NCI-H82 treated with DMSO at 0.1 percent for 48 hours (cell line): ENCODE measurements at regions not wholly inside any gene's neighbourhood (a gene's known extent, or its start where the extent isn't known, plus 50 kb on each side); places are given as distances from the start of the nearest gene placed in this dataset.
"Not testable (repeated sequence)": the region's sequence is repeated elsewhere in the genome, so short reads cannot be mapped to it uniquely, and the experiment has no call there.

Experiments
- DNase-seq: peaks from one replicate; lab custom pipeline; 2025; ENCODE audit not compliant: unreplicated experiment; lab: John Stamatoyannopoulos, UW

DNA sequence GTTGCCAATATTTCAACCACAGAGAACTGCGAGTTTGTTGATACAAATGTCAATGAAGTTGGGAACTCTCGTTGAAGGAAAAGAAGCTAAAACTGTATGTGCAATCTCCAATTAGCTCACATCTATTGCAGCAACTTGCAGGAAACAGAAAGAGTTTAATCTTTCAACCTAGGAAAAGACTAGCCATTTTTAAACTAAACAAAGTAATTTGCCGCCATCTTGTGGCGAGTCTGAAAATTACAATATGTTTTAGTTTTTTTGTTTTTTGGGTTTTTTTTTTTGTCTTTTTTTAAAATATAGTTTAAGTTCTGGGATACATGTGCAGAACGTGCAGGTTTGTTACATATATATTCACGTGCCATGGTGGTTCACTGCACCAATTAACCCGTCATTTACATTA, 131.2 kb upstream of the FOXG1 start:
- DNase-seq: no peak

DNA sequence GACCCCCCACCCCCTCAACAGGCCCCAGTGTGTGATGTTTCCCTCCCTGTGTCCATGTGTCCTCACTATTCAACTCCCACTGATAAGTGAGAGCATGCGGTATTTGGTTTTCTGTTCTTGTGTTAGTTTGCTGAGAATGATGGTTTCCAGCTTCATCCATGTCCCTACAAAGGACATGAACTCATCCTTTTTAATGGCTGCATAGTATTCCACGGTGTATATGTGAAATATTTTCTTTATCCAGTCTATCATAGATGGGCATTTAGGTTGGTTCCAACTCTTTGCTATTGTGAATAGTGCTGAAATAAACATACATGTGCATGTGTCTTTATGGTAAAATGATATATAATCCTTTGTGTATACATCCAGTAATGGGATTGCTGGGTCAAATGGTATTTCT, 130.8 kb upstream of the FOXG1 start:
- DNase-seq: not testable (repeated sequence)

DNA sequence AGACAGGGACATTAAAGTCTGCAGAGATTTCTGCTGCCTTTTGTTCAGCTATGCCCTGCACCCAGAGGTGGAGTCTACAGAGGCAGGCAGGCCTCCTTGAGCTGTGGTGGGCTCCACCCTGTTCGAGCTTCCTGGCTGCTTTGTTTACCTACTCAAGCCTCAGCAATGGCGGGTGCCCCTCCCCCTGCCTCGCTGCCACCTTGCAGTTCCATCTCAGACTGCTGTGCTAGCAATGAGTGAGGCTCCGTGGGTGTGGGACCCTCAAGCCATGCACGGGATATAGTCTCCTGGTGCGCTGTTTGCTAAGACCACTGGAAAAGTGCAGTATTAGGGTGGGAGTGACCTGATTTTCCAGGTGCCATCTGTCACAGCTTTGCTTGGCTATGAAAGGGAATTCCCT, 125.4 kb upstream of the FOXG1 start:
- DNase-seq: not testable (repeated sequence)

DNA sequence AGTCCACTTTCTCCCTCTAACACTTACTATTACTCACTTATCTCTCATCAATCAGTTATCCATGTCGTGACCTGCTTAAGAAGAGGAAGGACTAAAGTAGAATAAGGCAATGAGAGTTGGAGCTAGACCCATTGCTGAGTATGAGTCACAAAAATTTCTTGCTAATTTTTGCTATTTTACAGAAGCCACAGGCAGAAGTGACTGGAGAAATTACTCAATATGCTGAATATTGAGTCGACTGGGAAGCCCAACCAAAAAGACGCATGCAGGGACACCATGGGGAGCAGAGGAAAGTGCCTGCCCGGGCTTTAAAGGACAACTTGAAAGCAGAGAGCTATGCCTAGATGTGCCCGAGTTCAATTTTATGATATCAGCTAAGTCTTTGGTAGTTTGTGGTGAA, 115.4 kb upstream of the FOXG1 start:
- DNase-seq: no peak

DNA sequence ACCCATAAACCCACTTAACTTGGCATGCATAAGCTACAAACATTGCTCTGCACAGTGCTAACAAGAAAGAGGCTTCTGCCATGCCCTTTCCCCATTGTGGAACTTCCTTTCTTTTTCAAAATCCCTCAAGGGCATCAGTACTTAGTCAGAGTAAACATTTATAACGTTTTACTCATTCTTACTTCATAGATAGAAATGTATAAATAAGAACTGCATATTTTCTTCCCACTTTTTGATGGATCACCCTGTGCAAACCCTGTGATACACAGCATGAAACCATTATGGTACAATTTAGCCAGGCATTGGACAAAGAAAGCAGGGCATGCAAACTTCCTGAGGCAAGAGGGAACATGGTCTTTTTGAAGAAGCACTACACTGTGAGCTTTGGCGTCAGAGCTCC, 113.8 kb upstream of the FOXG1 start:
- DNase-seq: no peak

DNA sequence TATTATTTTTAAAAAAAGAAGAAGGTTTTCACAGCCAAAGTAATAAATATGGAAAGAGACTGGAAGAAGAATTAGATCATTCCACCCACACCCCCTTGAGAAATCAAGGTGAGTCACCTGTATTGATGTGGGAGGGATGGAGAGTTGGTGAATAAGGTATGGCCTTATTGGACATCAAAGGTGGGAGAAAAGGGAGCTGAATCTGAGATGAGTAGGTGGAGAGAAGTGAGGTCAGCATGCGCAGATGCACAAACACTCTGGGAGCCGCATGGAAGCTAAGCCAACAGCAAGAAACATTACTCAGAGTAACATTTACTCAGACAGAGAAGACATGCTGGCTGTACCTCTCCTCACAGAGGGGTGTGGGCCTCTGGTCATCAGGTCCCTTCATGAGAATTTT, 113.1 kb upstream of the FOXG1 start:
- no peak for DNase-seq

DNA sequence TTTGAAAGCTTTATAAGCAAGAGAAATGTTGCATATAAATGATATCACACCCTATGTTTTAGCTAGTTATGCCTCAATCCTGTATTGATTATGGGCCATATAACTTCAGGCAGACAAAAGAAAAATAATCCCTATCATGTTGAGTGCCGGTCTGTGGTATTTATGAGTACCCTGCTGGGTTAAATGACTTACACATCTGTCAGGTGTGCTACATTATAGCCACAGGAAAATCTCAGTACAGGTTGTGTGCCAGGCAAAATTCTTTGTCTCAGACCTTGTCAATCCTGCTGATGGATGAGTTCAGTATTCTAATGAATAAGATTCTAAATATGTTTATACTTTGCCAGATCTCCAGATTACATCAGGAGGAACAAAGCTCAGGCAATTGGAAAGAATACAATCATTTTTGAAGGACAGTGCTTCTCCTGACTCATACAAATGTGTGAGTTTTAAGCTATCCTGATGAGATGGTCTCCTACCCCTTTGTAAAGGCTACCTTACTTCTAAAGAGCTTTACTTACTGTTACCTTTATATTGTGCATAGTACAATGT, 109.8 kb upstream of the FOXG1 start:
- DNase-seq: no peak

DNA sequence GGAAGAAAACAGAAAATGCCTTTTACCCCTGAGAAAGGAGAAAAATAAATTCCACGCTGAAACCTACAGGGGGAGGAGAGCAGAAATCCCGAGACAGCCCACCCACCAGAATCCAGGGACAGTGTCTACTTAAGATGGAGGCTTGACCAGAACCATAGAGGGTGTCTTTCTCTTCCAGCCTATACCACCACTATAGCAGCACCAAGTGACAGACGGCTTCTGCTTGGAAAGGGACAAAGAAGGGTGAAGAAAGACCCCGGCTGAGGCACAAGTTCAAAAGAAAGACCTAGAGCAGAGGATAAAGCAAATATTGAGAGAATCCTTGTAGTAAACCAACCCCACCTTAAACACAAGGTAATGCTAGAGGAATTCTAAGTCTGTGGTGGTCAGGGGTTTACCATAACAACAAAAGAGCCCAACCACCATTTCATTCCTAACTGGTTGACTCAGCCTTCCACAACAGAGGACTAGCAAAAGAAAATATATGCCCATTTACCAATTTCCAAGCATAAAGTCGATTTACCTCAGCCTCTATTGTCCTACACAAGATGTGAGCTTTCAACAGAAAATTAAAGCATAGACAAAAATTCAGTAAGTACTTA, 105.3 kb upstream of the FOXG1 start:
- no peak for DNase-seq

DNA sequence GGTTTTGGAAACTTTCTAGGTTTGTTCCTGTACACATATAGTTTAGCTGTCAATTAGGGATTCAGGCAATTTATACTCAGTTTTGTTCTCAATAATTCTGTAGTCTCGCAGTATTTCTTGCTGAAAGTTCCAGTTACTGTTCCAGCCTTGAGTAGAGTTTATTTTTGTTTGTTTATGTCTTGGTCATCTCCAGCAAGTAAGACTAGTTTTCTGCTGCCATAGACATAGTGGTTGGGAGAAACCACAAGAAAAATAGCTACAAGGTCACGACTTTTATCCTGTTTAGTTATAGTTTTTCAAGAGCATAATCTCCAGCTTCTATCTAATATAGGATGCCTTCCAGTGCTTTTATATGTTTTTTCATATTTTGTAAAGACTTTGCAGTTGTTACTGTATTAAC, 99.6 kb upstream of the FOXG1 start:
- DNase-seq: no peak

DNA sequence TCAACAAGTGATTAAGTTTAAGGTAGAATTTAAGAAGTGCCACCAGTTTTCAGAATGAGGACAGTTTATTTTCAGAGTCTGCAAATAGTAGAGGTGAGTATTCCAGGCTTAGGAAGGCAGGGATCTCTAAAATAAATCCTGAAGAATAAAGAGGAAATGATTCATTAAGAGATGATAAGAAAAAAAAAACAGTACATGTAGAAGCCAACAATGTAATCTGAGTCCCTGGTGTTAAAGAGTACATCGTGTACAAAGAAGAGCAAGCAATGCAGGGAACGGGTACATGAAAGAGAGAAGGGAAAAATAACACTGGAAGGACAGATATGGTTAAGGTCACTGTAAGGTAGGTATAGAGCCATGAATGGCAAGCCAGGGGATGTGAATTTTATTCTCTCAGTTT, 95.2 kb upstream of the FOXG1 start:
- no peak for DNase-seq

DNA sequence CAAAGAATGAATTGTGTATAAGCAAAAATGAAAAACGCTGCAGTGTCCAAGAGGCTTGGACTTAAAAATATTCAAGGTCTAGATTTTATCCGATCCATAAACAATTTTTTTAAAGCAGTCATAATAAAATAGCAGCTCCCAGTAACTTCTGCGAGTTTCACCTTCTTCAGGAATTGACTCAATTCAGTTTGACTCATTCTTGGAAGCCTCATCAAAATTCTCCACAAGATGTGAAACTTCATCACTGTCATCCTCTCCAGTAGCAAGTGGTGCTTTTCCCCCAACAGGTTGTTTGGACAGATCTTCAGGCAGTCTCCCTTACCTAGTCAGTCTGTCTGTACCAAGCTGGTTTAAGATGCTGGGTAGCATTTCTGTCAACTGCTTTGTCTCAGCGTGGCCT, 93.5 kb upstream of the FOXG1 start:
- DNase-seq: no peak

DNA sequence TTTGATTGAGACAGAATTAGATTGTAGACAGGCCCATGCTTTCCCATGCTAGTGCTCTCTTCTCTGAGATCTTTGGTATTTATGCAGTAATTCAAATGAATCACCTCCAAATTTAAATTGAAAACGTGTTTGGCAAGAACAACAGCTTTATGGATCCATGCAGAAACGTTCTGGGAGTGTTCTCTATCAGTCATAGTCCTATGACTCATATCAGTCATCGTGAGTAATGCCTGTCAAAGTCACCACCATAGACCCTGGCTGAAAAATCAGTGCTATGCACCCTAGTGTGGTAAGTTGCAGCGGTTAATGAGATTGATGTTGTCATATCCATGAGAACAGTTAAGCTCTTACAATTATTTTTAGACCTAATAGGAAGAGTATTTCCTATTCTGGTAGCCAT, 90.1 kb upstream of the FOXG1 start:
- no peak for DNase-seq

DNA sequence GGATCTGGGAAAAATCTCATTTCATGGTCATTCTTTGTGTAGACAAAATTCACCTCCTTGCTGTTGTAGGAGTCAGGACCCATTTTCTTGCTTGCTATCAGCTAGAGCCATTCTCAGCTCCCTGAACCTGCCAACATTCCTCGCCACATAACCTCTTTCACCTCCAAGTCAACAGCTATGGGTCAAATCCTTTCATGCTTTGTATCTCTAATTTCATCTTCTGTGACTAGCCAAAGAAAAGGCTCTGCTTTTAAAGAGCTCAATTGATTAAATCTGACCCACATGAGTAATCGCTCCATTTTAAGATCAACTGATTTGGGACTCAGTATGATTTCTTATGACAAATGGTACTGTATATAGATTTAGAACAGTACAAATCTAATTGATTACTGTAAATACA, 89.2 kb upstream of the FOXG1 start:
- DNase-seq: no peak

DNA sequence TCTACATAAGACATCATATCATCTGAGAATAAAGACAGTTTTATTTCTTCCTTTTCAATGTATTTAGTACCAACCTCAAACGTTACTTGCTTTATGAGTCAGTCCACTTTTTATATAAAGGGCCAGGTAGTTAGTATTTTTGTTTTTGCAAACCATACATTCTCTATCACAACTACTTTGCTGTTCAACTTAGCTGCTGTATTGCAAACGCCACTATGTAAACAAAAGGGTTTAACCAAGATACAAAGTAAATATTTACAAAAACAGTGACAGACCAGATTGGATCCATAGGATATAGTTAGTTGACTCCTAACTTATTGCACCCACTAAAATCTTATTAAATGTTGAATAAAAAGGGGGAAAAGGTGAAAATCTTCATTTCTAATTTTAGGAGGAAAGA, 87.7 kb upstream of the FOXG1 start:
- no peak for DNase-seq

DNA sequence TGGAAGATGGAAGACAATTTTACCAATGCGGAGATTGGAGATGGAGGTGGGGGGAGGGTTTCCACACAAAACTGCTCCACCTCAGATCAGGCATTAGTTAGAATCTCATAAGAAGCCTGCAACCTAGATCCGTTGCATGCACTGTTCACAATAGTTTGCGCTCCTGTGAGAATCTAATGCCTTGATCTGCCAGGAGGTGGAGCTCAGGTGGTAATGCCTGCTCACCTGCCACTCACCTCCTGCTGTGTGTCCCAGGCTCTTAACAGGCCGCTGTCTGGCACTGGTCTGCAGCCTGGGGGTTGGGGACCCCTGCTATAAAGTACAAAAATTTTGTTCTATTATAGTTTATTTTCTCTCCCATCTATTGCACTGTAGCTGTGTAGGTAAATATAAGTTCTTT, 84.9 kb upstream of the FOXG1 start:
- DNase-seq: no peak

DNA sequence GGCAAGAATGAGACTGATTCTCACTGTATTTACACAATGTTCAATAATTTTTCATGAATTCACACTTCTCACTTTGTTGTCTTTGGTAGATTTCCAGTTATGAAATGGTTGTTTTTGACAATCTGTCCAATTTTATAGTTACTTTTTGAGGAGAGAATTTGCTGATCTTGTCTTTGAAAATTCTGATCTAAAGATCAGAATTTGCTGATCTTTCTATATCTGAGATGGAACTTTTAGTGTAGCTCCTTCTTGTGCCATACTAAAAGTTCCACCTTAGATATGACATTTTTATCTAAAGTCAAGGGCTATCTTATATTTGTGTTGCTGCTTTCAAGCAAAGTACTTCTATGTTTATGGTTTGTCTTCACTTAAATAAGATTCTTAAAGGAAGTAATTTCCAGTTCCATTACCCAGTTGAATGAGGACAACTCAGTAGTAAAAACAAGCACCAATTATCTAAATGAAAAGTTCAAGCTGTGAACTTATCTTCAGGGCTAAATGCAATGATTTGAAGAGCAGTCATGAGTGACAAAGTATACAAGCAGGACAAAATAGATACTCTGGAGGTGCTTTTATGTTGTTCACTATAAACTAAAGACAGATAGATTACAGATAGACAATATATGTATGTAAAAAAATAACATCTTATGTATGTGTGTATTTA, 76.4 kb upstream of the FOXG1 start:
- DNase-seq: no peak

DNA sequence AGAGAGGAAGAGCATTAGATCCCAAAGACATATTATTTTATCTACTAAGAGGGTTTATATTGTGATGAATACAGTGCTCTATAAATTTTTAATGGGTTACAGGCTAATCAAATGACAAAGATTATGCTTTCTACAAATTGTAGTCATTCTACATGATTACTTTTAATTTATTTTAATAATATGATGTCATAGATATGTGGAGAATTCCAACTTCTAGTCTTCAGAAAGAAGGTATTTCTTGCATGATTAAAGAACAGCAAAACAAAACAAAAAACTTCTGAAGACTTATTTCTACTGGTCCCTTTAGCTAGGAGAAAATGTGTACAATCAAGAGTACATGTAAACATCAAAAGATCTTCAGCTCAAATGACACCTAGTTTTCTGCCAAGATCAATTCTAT, 71.5 kb upstream of the FOXG1 start:
- DNase-seq: no peak

DNA sequence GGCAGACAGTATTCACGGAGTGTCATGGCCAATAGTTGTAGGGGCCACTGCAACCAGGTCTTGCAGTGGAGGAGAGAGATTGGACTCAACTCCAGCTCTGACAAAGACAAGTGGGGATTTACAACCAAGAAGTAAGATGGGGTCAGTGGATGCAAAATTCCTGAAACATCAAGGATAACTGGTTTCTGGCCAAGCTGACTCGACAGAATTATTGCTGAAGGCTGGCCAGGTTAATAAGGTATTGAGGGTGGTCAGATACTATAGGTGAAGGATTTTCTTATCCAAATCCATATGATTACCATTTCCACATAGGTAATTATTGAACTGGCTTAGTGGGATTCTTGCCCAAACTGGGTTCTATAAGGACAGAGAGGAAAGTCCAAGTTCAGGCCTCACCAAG, 64.9 kb upstream of the FOXG1 start:
- DNase-seq: no peak

DNA sequence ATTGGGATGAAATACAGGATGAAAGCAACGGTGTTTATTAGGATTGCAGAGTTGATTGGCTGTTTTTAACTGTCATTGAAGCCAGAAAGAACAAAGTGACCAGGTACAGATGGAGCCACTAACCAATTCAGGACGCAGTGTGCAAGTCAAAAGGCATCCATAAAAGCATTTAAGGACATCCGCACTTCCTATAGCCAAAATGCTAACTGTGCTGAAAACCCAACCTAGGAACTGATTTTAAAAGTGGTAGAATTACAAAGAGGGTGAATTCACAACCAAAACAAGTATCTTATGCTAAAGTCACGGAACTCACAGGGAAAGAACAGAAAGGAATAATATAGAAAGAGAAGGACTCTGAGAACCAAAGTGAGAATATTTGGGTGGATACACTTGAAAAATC, 63.1 kb upstream of the FOXG1 start:
- no peak for DNase-seq

DNA sequence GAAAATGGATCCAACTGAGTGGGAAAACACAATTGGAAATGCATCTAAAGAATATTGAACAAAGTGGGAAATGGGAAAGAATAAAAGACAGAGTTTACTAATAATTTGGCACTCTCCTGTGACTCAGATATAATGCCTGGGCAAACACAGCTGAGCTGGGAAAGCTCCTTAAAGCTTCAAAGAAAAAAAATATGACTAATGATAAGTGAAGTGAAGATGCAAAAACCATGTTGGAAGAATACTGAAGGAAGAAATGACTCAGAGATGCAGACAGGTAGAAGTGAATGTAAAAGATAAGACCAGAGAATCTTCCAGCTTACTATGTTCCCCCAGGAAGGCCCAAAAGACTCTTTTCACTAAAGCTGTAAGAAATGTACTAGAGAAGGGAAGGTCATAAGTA, 62.4 kb upstream of the FOXG1 start:
- DNase-seq: no peak

DNA sequence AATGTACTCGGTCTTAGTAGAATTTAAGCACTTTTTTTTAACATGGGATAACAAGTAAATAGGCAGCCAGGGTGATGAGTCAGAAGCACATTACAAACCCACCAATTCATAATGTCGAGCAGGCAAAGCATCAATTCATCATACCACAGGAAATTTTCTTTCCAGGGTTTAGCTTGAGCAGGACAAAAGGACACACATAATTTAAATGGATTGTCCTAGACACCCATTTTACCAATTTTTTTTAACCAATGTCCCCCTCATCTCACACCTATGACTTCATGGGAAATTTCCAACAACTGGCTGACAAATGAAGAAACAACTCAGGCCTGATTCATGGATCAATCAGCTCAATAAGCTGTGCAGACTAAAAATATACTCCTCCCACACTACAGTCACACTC, 58.8 kb upstream of the FOXG1 start:
- no peak for DNase-seq

DNA sequence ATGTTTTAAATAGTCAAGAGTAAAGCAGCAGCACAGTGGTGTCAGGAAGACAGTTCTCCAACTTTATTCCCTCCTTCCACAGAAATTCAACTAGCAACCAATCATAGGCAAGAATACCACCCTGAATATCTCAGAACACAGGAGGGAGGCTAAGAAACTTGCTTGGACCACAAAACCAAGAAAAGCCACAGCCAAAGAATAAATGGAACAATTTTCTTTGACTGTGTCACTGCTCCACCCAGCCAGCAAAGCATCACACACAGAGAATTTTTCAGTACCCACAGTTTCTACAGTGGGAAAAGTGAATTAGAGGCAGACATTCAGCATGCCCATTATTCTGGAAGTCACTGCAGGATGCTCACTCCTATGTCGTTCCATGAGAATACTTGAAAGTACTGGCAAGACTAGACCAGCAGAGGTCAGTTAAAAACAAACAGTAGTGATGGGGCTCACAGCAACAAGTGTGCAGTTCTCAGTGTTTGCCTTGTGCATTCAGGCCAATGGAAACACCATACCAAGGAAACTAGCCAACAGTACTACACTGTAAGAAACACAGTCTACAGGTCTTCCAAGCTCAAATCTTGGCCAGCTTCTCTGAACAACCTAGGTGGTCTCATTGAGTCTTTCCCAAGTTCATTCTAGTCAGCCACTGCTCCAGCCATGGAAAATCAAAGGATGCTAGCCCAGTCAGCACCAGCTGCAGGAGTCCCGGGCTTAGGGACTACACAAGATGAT, 56.8 kb upstream of the FOXG1 start:
- no peak for DNase-seq
